Tibial nerve (tissue), 4 donors: ENCODE measurements at regions not wholly inside any gene's neighbourhood (a gene's known extent, or its start where the extent isn't known, plus 50 kb on each side); places are given as distances from the start of the nearest gene placed in this dataset.

Experiments
- CTCF ChIP-seq, 5 experiments: fragments of 200-600 bp in 3 of 5; fragments of 450-650 bp in 2 of 5; sonication (generic) in 3 of 5; IDR thresholded peaks; one replicate each; pipeline ENCODE4 v1.5.1; 2016 to 2019; ENCODE audit warnings: antibody characterized with exemption in 5 of 5, mild to moderate bottlenecking in 3 of 5, moderate library complexity in 2 of 5
- EP300 ChIP-seq, 2 donors: sonication (generic); formaldehyde crosslinking; IDR thresholded peaks; one replicate each; pipeline ENCODE4 v1.6.1; 2017; ENCODE audit warnings: antibody characterized with exemption in 2 of 2, mild to moderate bottlenecking in 1 of 2
- POLR2A ChIP-seq, 2 donors: fragments of 450-650 bp; IDR thresholded peaks; one replicate each; pipeline ENCODE4 v1.6.1; 2017; ENCODE audit warnings: antibody characterized with exemption in 2 of 2, mild to moderate bottlenecking in 2 of 2, moderate library complexity in 2 of 2

GRCh38 chr5:6833406-6833805 lies 120.2 kb downstream of the TENT4A start:
- TF ChIP-seq CTCF (IDR thresholded peaks at IDR 0.05) (no peak), POLR2A (IDR thresholded peaks at IDR 0.05) (no peak), EP300 (IDR thresholded peaks at IDR 0.05) (no peak)
